GM12878 (cell line): ENCODE measurements at regions not wholly inside any gene's neighbourhood (a gene's known extent, or its start where the extent isn't known, plus 50 kb on each side); places are given as distances from the start of the nearest gene placed in this dataset.

ENCODE experiments used
- ATAC-seq: fragments of 200-7000 bp; cut with Tn5 transposase; 3 replicates; pipeline ENCODE4 v1.9.1; 2020; ENCODE audit warnings: mild to moderate bottlenecking, moderate library complexity
- BruUV-seq: library from RNA; stranded (reverse); fragments of 400-500 nt; replicated peaks from 2 replicates; lab custom pipeline; 2021; lab: Mats Ljungman, UMichigan
- CTCF ChIA-PET: fragments of 300-600 bp; sonication (Branson Sonifier 250); formaldehyde crosslinking; extraction: SDS; loops from one replicate; lab custom pipeline; 2021; ENCODE audit warnings: inconsistent platforms; lab: Yijun Ruan, JAX
- POLR2A ChIA-PET: fragments of 350-600 bp; formaldehyde crosslinking; extraction: SDS; loops from one replicate; lab custom pipeline; 2021; ENCODE audit warnings: inconsistent platforms; lab: Charles Lee
- RAD21 ChIA-PET: fragments of 300-600 bp; sonication (Branson Sonifier 250); formaldehyde crosslinking; loops from one replicate; lab custom pipeline; 2023; ENCODE audit warnings: antibody characterized with exemption; ENCODE audit not compliant: unreplicated experiment; lab: Charles Lee
- SMC1A ChIA-PET: fragments of 300-600 bp; sonication (Branson Sonifier 250); formaldehyde crosslinking; loops from one replicate; lab custom pipeline; 2023; ENCODE audit not compliant: unreplicated experiment, uncharacterized antibody; lab: Charles Lee
- DNase-seq: peaks from one replicate; pipeline ENCODE4 v3.0.0-alpha.2; 2011; ENCODE audit warnings: low read depth, low spot score
- FAIRE-seq: peaks from 3 replicates; lab custom pipeline; 2011; peaks lifted over from hg19 to GRCh38; lab: Jason Lieb, UNC
- H2AFZ ChIP-seq: 2 replicates; pipeline ENCODE4 v1.6.0; 2011; ENCODE audit warnings: low read depth, low read length, control low read depth; ENCODE audit not compliant: control insufficient read depth
- H3K27ac ChIP-seq: 2 replicates; pipeline ENCODE4 v1.5.1; 2011; ENCODE audit warnings: control low read depth; ENCODE audit not compliant: control insufficient read depth, insufficient read depth
- H3K27me3 ChIP-seq, 2 experiments: replicated peaks in 1 of 2; 2 replicates each; pipeline versions ENCODE4 v1.6.0 to v1.6.1; 2011; ENCODE audit warnings: low read length in 1 of 2; ENCODE audit not compliant: control insufficient read depth in 2 of 2, insufficient read depth in 2 of 2
- H3K36me3 ChIP-seq, 2 experiments: 2 replicates each; pipeline ENCODE4 v1.5.1; 2011; ENCODE audit warnings: low read length in 1 of 2; ENCODE audit not compliant: control insufficient read depth in 2 of 2, insufficient read depth in 2 of 2
- H3K4me1 ChIP-seq: 2 replicates; pipeline ENCODE4 v1.6.1; 2011; ENCODE audit warnings: mild to moderate bottlenecking, low read length, moderate library complexity, mixed read lengths; ENCODE audit not compliant: control insufficient read depth, insufficient read depth
- H3K4me2 ChIP-seq: 2 replicates; pipeline ENCODE4 v1.6.0; 2011; ENCODE audit warnings: control low read depth; ENCODE audit not compliant: control insufficient read depth, insufficient read depth
- H3K4me3 ChIP-seq: fragments of 200-600 bp; sonication (generic); 2 replicates; pipeline ENCODE4 v1.5.1; 2016
- H3K79me2 ChIP-seq: 2 replicates; pipeline ENCODE4 v1.6.0; 2011; ENCODE audit warnings: low read length; ENCODE audit not compliant: control insufficient read depth, insufficient read depth
- H3K9ac ChIP-seq: 2 replicates; pipeline ENCODE4 v1.8.0; 2011; ENCODE audit warnings: low read length, control low read depth, mixed read lengths; ENCODE audit not compliant: control insufficient read depth, insufficient read depth
- H3K9me3 ChIP-seq: replicated peaks from 3 replicates; pipeline ENCODE4 v1.5.1; 2011; ENCODE audit warnings: mild to moderate bottlenecking, low read length; ENCODE audit not compliant: control insufficient read depth, insufficient read depth
- H4K20me1 ChIP-seq: 2 replicates; pipeline ENCODE4 v1.6.0; 2011; ENCODE audit not compliant: control insufficient read depth, insufficient read depth
- ATF7 ChIP-seq: fragments of 450-650 bp; IDR thresholded peaks from 2 replicates; pipeline ENCODE4 v1.6.1; 2016; ENCODE audit warnings: low read depth, mild to moderate bottlenecking
- CREB1 ChIP-seq: IDR thresholded peaks from 2 replicates; pipeline ENCODE4 v1.6.1; 2012; ENCODE audit warnings: low read depth, mild to moderate bottlenecking, inconsistent platforms
- EP300 ChIP-seq, 2 experiments: fragments of 150-350 bp in 1 of 2; IDR thresholded peaks; 2 replicates each; pipeline ENCODE4 v1.6.1; 2011 to 2012; ENCODE audit warnings: low read depth in 2 of 2, low read length in 2 of 2, borderline replicate concordance in 1 of 2, improper control_type of control experiment in 1 of 2, inconsistent platforms in 1 of 2; ENCODE audit not compliant: control insufficient read depth in 1 of 2
- GATAD2B ChIP-seq: fragments of 450-650 bp; conservative IDR thresholded peaks from 2 replicates; pipeline ENCODE4 v1.6.1; 2017; ENCODE audit warnings: low read depth, mild to moderate bottlenecking, moderate library complexity
- HDGF ChIP-seq: fragments of 450-650 bp; IDR thresholded peaks from 2 replicates; pipeline ENCODE4 v1.6.1; 2016; ENCODE audit warnings: antibody characterized with exemption
- RCOR1 ChIP-seq: conservative IDR thresholded peaks from 2 replicates; pipeline ENCODE4 v1.6.1; 2012; ENCODE audit warnings: low read depth, low read length, improper control_type of control experiment
- SIN3A ChIP-seq: IDR thresholded peaks from 2 replicates; pipeline ENCODE4 v1.6.1; 2012; ENCODE audit warnings: low read depth, low read length, improper control_type of control experiment
- YBX1 ChIP-seq: fragments of 450-650 bp; IDR thresholded peaks from 2 replicates; pipeline ENCODE4 v1.6.1; 2016; ENCODE audit warnings: antibody characterized with exemption
- ZBTB4 ChIP-seq: fragments of 450-650 bp; formaldehyde crosslinking; IDR thresholded peaks from 2 replicates; pipeline ENCODE4 v1.4.0; 2022; ENCODE audit warnings: mild to moderate bottlenecking, moderate library complexity
- ZSCAN29 ChIP-seq: fragments of 450-650 bp; IDR thresholded peaks from 2 replicates; pipeline ENCODE4 v1.6.1; 2017; ENCODE audit warnings: mild to moderate bottlenecking, moderate library complexity
- ZZZ3 ChIP-seq: IDR thresholded peaks from 2 replicates; pipeline ENCODE4 v1.6.1; 2011; ENCODE audit warnings: low read depth; ENCODE audit not compliant: control insufficient read depth, insufficient read length
- WGBS: methylation state at CpG from one replicate; pipeline ENCODE4 v1.1.6; 2016; ENCODE audit warnings: low lambda C conversion rate; ENCODE audit not compliant: insufficient replicate concordance, insufficient coverage; ENCODE audit errors: missing lambda C conversion rate; 5-methylcytosine and 5-hydroxymethylcytosine counted together
- in situ Hi-C: fragments of 300-500 bp; cut with MboI; formaldehyde crosslinking; loops from 9 replicates; pipeline ENCODE4 v1.14.3; 2018; ENCODE audit warnings: mixed read lengths
- intact Hi-C: fragments of 100-400 bp; cut with micrococcal nuclease; formaldehyde crosslinking; loops from one replicate; pipeline ENCODE4 v1.14.2; 2022; ENCODE audit not compliant: unreplicated experiment

- TF ChIP-seq ZSCAN29 (no peak), YBX1 (no peak), SIN3A (no peak), GATAD2B (no peak), HDGF (no peak)
These were observed 136.8 kb upstream of the MGMT start (continued) for GRCh38 chr10:129330211-129330610.

- RAD21 ChIA-PET, result no interaction called here
- no TSS peak for BruUV-seq
- no peak for FAIRE-seq
- in situ Hi-C loops (no loop called here), intact Hi-C loops (no loop called here)
- Histone ChIP-seq H3K4me3 (no peak overlapping the region), H3K27me3 (no peaks in the 10 kb centered on the region), H3K36me3 (no peaks in the 10 kb centered on the region), H3K4me2 (no peak overlapping the region), H2AFZ (no peak overlapping the region), H3K9ac (no peak overlapping the region), H3K4me1 (no peaks in the 10 kb centered on the region), H3K79me2 (no peaks in the 10 kb centered on the region), H3K27ac (no peak overlapping the region), H3K9me3 (no peaks in the 10 kb centered on the region), H4K20me1 (no peaks in the 10 kb centered on the region)
- POLR2A ChIA-PET, result no interaction called here
- CTCF ChIA-PET, result no interaction called here
- WGBS, result 26% methylated on average over 12 of the region's 12 CpGs
- DNase-seq, result no peak
- no peak for TF ChIP-seq CREB1
- TF ChIP-seq GATAD2B, result no peak
- TF ChIP-seq RCOR1, result no peak
- no peak for TF ChIP-seq EP300 (IDR thresholded peaks at IDR 0.05; ENCODE audit: borderline replicate concordance in 1 of 2, control insufficient read depth in 1 of 2, low read depth in 2 of 2, low read length in 2 of 2)
- no peak for TF ChIP-seq ATF7
- no peak for TF ChIP-seq ZZZ3
- TF ChIP-seq ZBTB4 (CRISPR knock-in tag), result no peak
- ATAC-seq, result no peak
- SMC1A ChIA-PET, result no interaction called here
These were observed 135.7 kb upstream of the MGMT start for GRCh38 chr10:129331207-129331838.
